IMR-90 (cell line): ENCODE measurements at regions not wholly inside any gene's neighbourhood (a gene's known extent, or its start where the extent isn't known, plus 50 kb on each side); places are given as distances from the start of the nearest gene placed in this dataset.

Source experiments
- RAD21 ChIP-seq: IDR thresholded peaks from 2 replicates; pipeline ENCODE4 v1.6.1; 2012; ENCODE audit warnings: low read length, improper control_type of control experiment
- RFX5 ChIP-seq: IDR thresholded peaks from 2 replicates; pipeline ENCODE4 v1.8.0; 2012; ENCODE audit warnings: low read depth, mild to moderate bottlenecking, low read length, moderate library complexity
- TF ChIP-seq, protein P1 (sequence below): conservative IDR thresholded peaks from 2 replicates; pipeline ENCODE4 v1.5.1; 2012; ENCODE audit warnings: mild to moderate bottlenecking, low read depth, low read length, improper control_type of control experiment

DNA sequence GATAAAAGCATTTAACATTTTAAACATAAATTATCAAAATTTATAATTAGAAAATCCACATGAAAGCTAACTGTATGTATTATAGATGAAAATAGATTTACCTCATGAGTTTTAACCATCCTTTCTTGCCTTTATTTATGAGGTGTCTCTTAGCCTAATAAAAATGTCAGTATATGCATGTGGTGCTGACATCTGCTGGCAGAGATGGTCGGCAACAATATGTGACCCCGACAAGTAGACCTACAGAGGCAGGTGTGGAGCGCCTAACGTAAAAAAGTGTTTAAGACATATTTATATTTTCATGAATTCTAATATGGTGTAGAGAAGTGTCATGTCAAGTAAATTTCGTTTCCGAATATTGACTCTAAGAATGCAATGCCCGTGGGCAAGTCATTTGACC lies 149.0 kb upstream of the FUT9 start:
- TF ChIP-seq, protein P1, sequence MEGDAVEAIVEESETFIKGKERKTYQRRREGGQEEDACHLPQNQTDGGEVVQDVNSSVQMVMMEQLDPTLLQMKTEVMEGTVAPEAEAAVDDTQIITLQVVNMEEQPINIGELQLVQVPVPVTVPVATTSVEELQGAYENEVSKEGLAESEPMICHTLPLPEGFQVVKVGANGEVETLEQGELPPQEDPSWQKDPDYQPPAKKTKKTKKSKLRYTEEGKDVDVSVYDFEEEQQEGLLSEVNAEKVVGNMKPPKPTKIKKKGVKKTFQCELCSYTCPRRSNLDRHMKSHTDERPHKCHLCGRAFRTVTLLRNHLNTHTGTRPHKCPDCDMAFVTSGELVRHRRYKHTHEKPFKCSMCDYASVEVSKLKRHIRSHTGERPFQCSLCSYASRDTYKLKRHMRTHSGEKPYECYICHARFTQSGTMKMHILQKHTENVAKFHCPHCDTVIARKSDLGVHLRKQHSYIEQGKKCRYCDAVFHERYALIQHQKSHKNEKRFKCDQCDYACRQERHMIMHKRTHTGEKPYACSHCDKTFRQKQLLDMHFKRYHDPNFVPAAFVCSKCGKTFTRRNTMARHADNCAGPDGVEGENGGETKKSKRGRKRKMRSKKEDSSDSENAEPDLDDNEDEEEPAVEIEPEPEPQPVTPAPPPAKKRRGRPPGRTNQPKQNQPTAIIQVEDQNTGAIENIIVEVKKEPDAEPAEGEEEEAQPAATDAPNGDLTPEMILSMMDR: no peak
- TF ChIP-seq RFX5: no peak
- no peak for TF ChIP-seq RAD21
